NOMO-1 treated with DMSO at 0.1 percent for 48 hours (cell line): ENCODE measurements at regions not wholly inside any gene's neighbourhood (a gene's known extent, or its start where the extent isn't known, plus 50 kb on each side); places are given as distances from the start of the nearest gene placed in this dataset.
A peak's percentile ranks its signal among the peaks of the same experiment; 100 is the strongest.

ENCODE experiments used
- DNase-seq: peaks from one replicate; lab custom pipeline; 2025; ENCODE audit not compliant: unreplicated experiment; lab: John Stamatoyannopoulos, UW

GRCh38 chr13:52975969-52976368, 52.6 kb upstream of the OLFM4 start:
- DNase-seq, result no peak

DNA sequence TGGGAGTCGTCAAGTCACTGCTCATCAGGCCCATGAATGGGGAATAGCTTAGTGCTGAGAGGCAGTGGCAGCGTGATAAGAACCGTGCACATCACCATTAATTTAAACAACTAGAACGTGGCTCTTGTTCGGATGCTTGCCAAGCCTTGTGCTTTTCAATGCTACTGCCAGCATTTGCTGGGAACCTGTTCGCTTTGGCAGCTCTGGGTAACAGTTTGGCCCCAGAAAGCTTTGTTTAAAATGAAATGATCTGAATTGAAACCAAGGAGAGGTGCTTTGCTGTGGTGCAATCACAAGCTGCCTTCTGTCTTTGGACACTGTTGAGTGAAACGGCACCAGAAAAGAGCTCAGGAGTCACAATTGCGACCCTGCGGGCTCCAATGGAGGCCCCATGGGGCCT, 53.5 kb upstream of the OLFM4 start:
- no peak for DNase-seq

DNA sequence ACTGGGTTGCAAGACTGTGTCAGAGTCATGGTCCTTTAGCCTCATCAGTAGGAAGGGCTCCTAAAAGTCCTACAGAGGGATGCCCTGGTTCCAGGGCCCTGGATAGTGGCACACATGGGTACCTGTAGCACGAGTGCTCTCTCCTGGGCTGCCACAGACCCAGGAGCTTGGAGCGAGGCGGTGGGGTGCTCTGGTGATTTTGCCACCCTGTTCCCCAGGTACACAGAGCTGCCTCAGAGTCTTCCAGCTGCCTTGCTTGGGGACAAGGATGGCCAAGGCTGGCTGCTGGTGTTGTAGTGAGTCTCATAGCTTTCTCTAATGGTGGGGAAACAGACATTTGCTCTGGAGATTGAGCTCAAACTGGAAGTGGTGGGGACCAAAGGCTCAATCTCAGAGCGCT, 53.9 kb upstream of the OLFM4 start:
- DNase-seq, result no peak

GRCh38 chr13:52969373-52969772, 59.2 kb upstream of the OLFM4 start:
- no peak for DNase-seq

DNA sequence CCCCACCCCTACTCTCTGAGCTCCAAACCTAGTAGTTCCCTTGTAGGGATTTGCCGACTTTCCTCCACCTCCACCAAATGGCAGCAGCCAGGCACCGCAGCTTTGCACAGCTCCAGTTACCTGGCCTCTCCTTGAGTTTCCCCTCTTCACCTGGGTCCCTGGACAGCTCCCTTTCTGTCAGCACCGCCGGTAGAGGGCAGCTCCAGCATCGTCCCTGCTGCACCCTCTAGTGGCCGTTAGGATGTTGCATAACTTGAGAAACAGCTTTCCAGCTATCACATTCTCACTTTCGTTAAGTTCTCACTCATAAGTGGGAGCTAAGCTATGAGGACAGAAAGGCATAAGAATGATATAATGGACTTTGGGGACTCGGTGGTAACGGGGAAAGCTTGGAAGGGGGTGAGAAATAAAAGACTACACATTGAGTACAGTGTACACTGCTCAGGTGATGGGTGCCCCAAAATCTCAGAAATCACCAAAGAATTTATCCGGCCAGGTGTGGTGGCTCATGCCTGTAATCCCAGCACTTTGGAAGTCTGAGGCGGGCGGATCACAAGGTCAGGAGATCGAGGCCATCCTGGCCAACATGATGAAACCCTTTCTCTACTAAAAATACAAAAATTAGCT, 60.4 kb upstream of the OLFM4 start:
- peak; percentile 60 for DNase-seq

- no peak for DNase-seq
These were observed 66.6 kb upstream of the OLFM4 start for GRCh38 chr13:52961987-52962386.

- DNase-seq, result no peak
These were observed 67.2 kb upstream of the OLFM4 start for GRCh38 chr13:52961256-52961910.

DNA sequence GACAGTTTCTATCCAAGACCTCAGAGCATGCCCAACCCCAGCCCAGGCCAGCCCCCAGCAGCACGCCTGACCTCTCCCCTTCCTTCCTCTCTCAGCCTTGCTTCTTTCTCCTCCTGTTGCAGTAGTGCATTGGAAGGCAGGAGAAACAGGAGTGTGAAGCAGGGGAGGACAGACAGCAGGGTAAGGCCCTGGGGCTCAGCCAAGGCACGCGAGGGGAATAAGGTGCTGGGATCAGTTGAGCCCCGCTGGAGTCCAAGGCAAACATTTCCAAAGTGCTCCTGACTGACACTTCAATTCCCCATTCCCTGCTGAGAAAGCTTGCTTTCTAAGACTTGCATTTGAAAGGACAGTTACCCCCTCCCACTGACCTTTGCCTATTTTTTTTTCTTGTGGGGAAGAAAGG, 73.1 kb upstream of the OLFM4 start:
- no peak for DNase-seq

DNA sequence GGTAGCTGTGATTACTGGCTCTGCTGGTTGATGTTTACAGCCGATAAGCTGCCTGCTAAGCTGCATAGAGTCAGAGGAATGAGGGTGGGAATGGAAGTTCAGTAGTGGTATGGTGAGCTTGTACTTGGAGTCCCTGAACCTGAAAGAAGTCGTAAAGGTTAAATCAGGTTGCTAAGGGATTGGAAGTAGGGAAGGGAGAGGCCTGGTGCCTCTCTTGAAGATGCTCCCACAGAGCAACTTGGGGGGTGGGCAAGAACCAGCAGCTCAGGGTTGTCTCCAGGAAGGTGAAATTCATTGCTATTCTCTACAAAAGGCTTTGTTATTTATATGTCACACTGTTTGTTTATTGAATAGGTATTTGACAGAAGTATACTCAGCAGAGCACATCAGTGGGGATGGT, 73.8 kb upstream of the OLFM4 start:
- no peak for DNase-seq

GRCh38 chr13:52950436-52950956, 78.1 kb upstream of the OLFM4 start:
- DNase-seq, result no peak

GRCh38 chr13:52949742-52950141, 78.9 kb upstream of the OLFM4 start:
- no peak for DNase-seq

- DNase-seq, result no peak
These were observed 79.6 kb upstream of the OLFM4 start for GRCh38 chr13:52949044-52949443.

GRCh38 chr13:52947921-52948373, 80.7 kb upstream of the OLFM4 start:
- no peak for DNase-seq

DNA sequence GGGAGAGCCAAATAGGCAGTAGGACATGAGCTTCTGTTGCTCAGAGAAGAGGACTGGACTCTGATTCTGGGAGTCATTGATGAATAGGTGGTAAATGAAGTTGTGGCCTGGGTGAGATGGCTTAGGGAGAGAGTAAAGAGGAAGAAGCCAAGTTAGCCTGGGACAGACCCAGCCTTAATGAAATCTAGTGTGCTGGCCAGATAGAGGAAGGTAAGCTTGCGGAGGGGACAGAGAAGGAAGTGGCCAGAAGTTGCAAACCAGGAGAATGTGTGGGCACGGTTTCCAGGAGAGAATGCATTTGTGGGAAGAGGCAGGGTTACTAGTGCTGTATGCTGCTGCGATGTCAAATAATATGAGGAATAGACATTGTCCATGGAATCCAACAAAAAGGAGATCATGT, 83.3 kb upstream of the OLFM4 start:
- DNase-seq, result no peak

- no peak for DNase-seq
These were observed 83.9 kb upstream of the OLFM4 start for GRCh38 chr13:52944697-52945096.

DNA sequence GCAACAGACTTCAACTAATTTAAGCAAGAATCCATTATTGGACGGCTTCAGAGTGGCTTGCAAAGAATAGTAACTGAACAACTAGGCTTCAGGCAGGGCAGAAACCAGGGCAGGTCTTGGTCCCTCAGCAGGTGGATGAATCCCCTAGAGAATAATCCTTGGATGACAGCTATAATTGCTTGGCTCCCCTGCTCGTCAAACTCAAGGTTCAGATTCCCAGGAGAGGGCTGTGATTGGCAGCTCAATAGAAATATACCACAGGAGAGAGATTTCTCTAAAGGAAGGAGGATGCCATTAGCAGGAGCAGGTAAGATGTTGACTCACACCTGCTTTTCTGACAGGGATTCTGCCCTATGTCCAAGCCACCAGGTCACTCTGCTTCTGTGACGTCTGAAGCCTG, 89.6 kb upstream of the PCDH8 start:
- no peak for DNase-seq

DNA sequence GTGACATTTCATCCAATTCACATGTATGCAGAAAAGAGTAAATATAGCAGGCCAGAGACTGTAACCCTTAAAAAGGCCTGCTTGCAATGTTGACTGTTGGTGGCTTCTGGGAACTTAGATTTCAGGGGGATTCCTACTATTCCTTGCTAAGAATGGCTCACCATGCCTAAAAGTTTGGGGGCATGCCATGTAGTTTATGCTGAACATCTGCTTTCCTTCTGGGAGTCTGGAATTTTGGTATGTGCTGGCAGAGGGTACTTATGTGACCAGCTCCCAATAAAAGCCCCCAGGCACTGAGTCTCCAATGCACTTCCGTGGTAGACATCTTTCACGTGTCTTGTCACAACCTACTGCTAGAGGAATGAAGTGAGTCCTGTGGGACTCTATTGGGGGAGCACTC, 88.4 kb upstream of the PCDH8 start:
- no peak for DNase-seq

- DNase-seq, result no peak
These were observed 85.8 kb upstream of the PCDH8 start for GRCh38 chr13:52934258-52934657.

GRCh38 chr13:52933547-52934210, 85.2 kb upstream of the PCDH8 start:
- no peak for DNase-seq

DNA sequence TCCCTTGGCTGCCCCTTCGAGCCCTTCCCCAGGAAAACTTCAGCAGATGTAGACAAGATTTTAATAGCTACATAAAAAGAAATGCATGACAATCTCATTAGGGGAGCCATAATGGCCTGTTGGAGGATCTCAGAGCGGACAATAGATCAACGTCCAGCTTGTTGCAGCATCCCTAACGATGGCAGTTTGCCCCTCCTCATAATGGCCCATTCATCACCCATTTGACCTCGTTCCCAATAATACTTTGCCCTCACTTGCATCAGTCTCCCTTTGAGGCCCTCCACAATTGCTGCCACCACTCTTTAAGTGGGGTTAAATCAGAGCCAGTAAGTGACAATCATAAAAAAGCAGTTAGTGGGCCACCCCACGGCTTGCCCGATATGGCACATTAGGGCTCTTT, 84.7 kb upstream of the PCDH8 start:
- no peak for DNase-seq

DNA sequence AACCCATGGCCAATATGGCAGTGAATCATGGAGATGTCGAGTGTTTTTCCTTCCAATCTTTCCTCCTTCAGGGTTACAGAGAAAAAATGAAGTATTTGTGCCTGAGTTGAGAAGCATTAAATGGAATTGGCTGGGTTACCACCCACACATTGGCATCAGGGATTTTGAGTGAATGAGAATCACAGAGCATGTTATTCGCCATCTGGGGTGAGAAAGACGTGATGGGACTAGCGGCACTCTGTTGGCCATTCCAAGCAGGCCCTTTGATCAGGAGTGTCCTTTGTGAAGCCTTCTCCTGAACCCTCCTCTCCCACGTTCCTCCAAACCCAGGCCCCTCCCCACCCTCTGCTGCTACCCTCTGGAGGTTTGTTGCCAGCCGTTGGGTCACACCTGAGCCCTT, 84.2 kb upstream of the PCDH8 start:
- no peak for DNase-seq
